ENCODE measurements at regions not wholly inside any gene's neighbourhood (a gene's known extent, or its start where the extent isn't known, plus 50 kb on each side); places are given as distances from the start of the nearest gene placed in this dataset.

- TF ChIP-seq MAFK (conservative IDR thresholded peaks at IDR 0.05 in 1 of 2, IDR thresholded peaks at IDR 0.05 in 1 of 2; ENCODE audit: low read length in 2 of 2) (peak; percentile 17 to 56; a peak in 2 of 4 replicates), CREM (IDR thresholded peaks at IDR 0.05) (no peak), CREM (CRISPR knock-in tag; IDR thresholded peaks at IDR 0.05) (no peak)
- POLR2A ChIA-PET = no interaction called here
- H3K9me3 ChIP-seq (ENCODE audit: low read length) = no peaks in the 10 kb centered on the region
- H3K4me3 ChIP-seq (replicated peaks in 1 of 3; ENCODE audit: insufficient read depth in 1 of 3, low read depth in 2 of 3, low read length in 3 of 3) = no peak overlapping the region; a peak in 1 of 6 replicates
- no peaks in the 10 kb centered on the region for H4K20me1 ChIP-seq (ENCODE audit: insufficient read depth, low read length)
- no peaks in the 10 kb centered on the region for H3K79me2 ChIP-seq (ENCODE audit: insufficient read depth, low read length)
- H2AFZ ChIP-seq (ENCODE audit: low read length) = peak overlapping the region; percentile 45
- BruUV-seq (replicated peaks) = no TSS peak
- H3K4me1 ChIP-seq (ENCODE audit: insufficient read depth, low read length) = peaks cover 27% of the 10 kb centered on the region
- H3K36me3 ChIP-seq (replicated peaks in 1 of 2; ENCODE audit: control insufficient read depth in 1 of 2, insufficient read depth in 2 of 2, low read length in 2 of 2) = no peaks in the 10 kb centered on the region
- H3K4me2 ChIP-seq (ENCODE audit: low read depth, low read length) = peak overlapping the region; percentile 60
- no peak overlapping the region for H3K27ac ChIP-seq (ENCODE audit: extremely low read length, insufficient read depth, low read length)
- 2% methylated on average over 4 of the region's 4 CpGs for WGBS (ENCODE audit: low lambda C conversion rate)
- DNase-seq (ENCODE audit: low spot score) (no peak), FAIRE-seq (no peak), ATAC-seq (peak; percentile 39; the same call in 2 of the 3 replicates)
- H3K27me3 ChIP-seq (ENCODE audit: control insufficient read depth in 1 of 2, insufficient read depth in 2 of 2, low read length in 2 of 2) = no peaks in the 10 kb centered on the region; a peak in 1 of 5 replicates
- intact Hi-C loops (cut with micrococcal nuclease; ENCODE audit: unreplicated experiment) = no loop called here
- in situ Hi-C loops (cut with HindIII; ENCODE audit: extremely low pct_ligation_motif_present, low pct_unique_long_range_greater_than_20kb) = no loop called here
- CTCF ChIA-PET (ENCODE audit: low intra/inter-chr PET ratio, low total read pairs) = no interaction called here
- H3K9ac ChIP-seq (ENCODE audit: insufficient read depth, low read depth, low read length) = no peak overlapping the region
Observed at GRCh38 chr10:28354511-28354910, 51.6 kb upstream of the MPP7 start.

- Histone ChIP-seq H3K4me3 (replicated peaks in 1 of 3; ENCODE audit: insufficient read depth in 1 of 3, low read depth in 2 of 3, low read length in 3 of 3) (no peak overlapping the region), H3K4me2 (ENCODE audit: low read depth, low read length) (no peak overlapping the region), H2AFZ (ENCODE audit: low read length) (no peak overlapping the region), H3K27ac (ENCODE audit: extremely low read length, insufficient read depth, low read length) (no peak overlapping the region), H4K20me1 (ENCODE audit: insufficient read depth, low read length) (no peaks in the 10 kb centered on the region), H3K9me3 (ENCODE audit: low read length) (no peaks in the 10 kb centered on the region), H3K9ac (ENCODE audit: insufficient read depth, low read depth, low read length) (no peak overlapping the region), H3K4me1 (ENCODE audit: insufficient read depth, low read length) (peaks cover 35% of the 10 kb centered on the region), H3K27me3 (ENCODE audit: control insufficient read depth in 1 of 2, insufficient read depth in 2 of 2, low read length in 2 of 2) (no peaks in the 10 kb centered on the region; a peak in 1 of 5 replicates), H3K79me2 (ENCODE audit: insufficient read depth, low read length) (no peaks in the 10 kb centered on the region), H3K36me3 (replicated peaks in 1 of 2; ENCODE audit: control insufficient read depth in 1 of 2, insufficient read depth in 2 of 2, low read length in 2 of 2) (no peaks in the 10 kb centered on the region)
- CTCF ChIA-PET (ENCODE audit: low intra/inter-chr PET ratio, low total read pairs) = no interaction called here
- intact Hi-C loops (cut with micrococcal nuclease; ENCODE audit: unreplicated experiment) (no loop called here), in situ Hi-C loops (cut with HindIII; ENCODE audit: extremely low pct_ligation_motif_present, low pct_unique_long_range_greater_than_20kb) (no loop called here)
- POLR2A ChIA-PET = no interaction called here
- DNase-seq (ENCODE audit: low spot score) = no peak
- no TSS peak for BruUV-seq (replicated peaks)
- WGBS (ENCODE audit: low lambda C conversion rate) = 43% methylated on average over 2 of the region's 2 CpGs
- FAIRE-seq = no peak
- no peak for ATAC-seq
- no peak for TF ChIP-seq ZFP90 (CRISPR knock-in tag; IDR thresholded peaks at IDR 0.05; ENCODE audit: borderline replicate concordance)
- no peak for TF ChIP-seq ZBTB40 (IDR thresholded peaks at IDR 0.05)
- no peak for TF ChIP-seq ZBTB40 (CRISPR knock-in tag; IDR thresholded peaks at IDR 0.05)
- TF ChIP-seq, protein P1, sequence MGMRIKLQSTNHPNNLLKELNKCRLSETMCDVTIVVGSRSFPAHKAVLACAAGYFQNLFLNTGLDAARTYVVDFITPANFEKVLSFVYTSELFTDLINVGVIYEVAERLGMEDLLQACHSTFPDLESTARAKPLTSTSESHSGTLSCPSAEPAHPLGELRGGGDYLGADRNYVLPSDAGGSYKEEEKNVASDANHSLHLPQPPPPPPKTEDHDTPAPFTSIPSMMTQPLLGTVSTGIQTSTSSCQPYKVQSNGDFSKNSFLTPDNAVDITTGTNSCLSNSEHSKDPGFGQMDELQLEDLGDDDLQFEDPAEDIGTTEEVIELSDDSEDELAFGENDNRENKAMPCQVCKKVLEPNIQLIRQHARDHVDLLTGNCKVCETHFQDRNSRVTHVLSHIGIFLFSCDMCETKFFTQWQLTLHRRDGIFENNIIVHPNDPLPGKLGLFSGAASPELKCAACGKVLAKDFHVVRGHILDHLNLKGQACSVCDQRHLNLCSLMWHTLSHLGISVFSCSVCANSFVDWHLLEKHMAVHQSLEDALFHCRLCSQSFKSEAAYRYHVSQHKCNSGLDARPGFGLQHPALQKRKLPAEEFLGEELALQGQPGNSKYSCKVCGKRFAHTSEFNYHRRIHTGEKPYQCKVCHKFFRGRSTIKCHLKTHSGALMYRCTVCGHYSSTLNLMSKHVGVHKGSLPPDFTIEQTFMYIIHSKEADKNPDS (CRISPR knock-in tag; IDR thresholded peaks at IDR 0.05) = no peak
- TF ChIP-seq ZNF564 (CRISPR knock-in tag; IDR thresholded peaks at IDR 0.05) = no peak
- TF ChIP-seq ZBTB1 (CRISPR knock-in tag; IDR thresholded peaks at IDR 0.05; ENCODE audit: borderline replicate concordance) = no peak
Observed at GRCh38 chr10:28355376-28355775, 52.5 kb upstream of the MPP7 start.

All from HepG2 (cell line).